GM21367 (cell line): ENCODE measurements at regions not wholly inside any gene's neighbourhood (a gene's known extent, or its start where the extent isn't known, plus 50 kb on each side); places are given as distances from the start of the nearest gene placed in this dataset.
"Not testable (repeated sequence)": the region's sequence is repeated elsewhere in the genome, so short reads cannot be mapped to it uniquely, and the experiment has no call there.

Experiments
- ATAC-seq: cut with Tn5 transposase; IDR thresholded peaks from one replicate; pipeline ENCODE4 v1.9.1; 2021; ENCODE audit not compliant: unreplicated experiment

GRCh38 chr15:35693286-35693685 is 147.3 kb upstream of the DPH6 start:
- no peak for ATAC-seq

DNA sequence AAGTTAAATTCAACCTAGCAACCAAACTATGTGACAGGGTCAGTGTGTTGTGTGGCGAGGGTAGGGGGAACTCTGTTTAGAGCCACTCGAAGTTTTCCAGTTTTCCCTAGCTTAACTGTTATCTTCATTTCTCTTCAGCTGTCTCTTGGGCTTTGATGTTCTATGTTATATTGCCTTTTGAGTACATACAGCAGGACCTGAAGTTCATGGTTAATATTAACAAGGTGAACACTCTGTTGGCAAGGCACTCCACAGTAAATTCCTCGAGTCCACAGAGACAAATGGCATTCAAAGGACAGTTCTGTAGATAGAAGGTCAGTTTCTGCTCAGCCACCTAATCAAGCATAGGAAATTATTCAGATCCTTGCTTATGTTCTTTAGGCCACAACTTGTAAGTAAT is 147.9 kb upstream of the DPH6 start:
- no peak for ATAC-seq

GRCh38 chr15:35695003-35695402 is 149.0 kb upstream of the DPH6 start:
- ATAC-seq = no peak

GRCh38 chr15:35696767-35697231 is 150.8 kb upstream of the DPH6 start:
- ATAC-seq = no peak

GRCh38 chr15:35697549-35698299 is 151.8 kb upstream of the DPH6 start:
- no peak for ATAC-seq

DNA sequence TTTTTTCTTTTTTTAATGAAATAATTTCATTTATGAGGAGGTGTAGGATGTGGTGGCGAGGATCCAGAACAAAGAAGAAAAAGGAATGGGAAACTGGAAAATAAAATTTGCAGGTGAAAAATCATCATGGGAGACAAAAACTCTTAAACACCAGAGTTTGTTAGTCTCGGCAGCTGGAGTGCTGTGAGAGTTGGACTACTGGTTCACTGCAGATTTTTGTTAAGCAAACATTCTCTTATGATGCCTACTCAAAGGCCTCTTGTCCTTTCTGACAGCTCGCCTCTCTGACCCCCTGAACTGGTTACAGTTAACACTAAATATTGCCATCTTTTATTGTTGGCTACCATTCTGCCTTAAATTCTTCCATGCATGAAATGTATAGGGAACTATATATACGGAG is 152.4 kb upstream of the DPH6 start:
- no peak for ATAC-seq

DNA sequence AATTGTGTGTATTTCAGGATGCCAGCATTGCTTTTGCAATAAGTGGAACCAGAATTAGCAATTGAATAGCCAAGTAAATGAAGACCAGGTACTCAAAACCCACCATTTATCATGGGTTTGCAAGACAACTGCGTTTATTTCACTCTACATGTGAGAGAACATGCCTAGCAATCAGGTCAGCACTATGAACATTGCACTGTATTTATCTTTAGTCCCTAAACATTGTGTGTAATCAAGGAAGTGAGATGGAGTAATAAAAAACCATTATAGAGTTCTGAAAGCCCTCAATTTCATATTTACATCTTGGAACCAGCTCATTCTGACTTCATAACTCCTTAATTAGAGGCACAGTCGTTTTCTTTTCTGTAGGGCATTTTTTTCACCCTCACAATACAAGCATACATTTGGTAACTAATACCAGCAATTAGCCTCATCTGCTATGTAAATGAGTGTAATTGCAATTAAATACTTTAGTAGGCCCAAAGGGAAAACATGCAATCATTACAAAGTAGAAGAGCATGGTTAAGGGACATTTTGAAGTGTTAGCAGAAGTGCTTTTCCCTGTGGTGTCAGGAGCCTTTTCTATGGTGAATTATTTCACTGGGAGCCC is 153.1 kb upstream of the DPH6 start:
- ATAC-seq = no peak

DNA sequence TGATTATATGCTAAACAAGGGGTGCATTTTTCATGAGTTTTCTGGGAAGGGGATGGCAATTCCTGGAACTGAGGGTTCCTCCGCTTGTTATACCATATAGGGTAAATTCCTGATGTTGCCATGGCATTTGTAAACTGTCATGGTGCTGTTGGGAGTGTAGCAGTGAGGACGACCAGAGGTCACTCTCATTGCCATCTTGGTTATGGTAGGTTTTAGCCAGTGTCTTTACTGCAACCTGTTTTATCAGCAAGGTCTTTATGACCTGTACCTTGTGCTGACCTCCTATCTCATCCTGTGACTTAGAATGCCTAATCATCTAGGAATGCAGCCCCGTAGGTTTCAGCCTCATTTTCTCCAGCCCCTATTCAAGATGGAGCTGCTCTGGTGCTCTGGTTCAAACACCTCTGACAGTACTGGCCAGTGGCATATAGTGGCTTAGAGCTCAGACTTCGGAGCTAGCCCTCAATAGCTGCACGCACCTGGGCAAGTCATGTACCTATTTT is 154.2 kb upstream of the DPH6 start:
- not testable (repeated sequence) for ATAC-seq

GRCh38 chr15:35701402-35702046 is 155.6 kb upstream of the DPH6 start:
- no peak for ATAC-seq

- ATAC-seq = no peak
These were observed 157.1 kb upstream of the DPH6 start for GRCh38 chr15:35702946-35703495.

GRCh38 chr15:35705030-35705883 is 159.3 kb upstream of the DPH6 start:
- no peak for ATAC-seq

GRCh38 chr15:35705884-35706585 is 160.1 kb upstream of the DPH6 start:
- ATAC-seq = no peak

DNA sequence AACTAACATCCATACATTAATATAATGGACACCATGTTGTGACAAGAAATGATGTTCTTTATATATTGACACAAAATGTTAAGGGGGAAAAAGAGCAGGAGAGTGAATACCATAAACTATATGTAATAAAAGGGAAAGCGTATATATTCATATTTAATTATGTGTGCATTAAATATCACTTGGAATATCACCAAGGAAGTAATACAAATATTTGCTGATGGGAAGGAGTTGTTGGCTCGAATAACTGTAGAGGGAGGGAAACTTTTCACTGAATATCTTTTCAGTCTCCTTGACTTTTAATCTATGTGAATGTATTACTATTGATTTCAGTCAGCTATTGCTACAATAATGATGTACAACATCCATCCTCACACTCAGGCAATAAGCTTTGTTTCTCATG is 167.0 kb upstream of the DPH6 start:
- no peak for ATAC-seq

GRCh38 chr15:35713733-35714132 is 167.8 kb upstream of the DPH6 start:
- no peak for ATAC-seq

- no peak for ATAC-seq
These were observed 171.8 kb upstream of the DPH6 start for GRCh38 chr15:35717721-35718120.

DNA sequence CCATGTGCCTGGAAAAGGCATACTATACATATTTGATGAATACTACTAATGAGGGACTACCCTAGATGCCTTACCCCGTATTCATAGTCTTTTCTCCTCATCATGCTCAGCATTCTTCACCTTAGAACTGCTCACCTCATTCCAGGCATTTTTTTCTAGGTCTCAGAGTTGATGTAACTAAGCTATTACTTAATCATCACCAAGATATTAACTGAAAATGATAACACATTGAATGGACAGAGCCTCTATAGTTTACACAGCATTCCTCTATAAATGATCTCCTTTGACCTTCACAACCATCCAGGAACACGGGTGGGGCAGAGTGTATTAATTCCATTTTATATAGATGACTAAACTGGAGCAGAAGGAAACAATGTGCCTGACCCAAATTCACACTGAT is 174.1 kb upstream of the DPH6 start:
- ATAC-seq = no peak

DNA sequence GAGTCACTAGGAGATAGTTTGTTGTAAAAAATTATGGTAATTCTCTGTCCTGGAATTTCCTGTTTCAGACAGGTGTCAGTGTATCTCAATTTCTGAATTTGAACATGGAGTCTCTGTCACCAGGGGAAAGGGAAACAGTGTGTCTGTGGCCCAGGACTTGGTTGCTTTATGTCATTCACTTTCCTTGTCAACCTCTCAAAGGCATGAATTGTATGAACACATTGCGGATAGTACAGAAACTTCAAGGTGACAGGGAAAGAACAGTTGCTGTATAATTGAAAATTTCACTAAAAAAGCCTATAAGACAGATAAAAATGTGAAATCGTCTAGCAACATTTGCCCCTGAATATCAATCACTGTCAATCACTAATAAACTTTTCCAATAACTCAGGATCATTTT is 175.0 kb upstream of the DPH6 start:
- ATAC-seq = no peak

DNA sequence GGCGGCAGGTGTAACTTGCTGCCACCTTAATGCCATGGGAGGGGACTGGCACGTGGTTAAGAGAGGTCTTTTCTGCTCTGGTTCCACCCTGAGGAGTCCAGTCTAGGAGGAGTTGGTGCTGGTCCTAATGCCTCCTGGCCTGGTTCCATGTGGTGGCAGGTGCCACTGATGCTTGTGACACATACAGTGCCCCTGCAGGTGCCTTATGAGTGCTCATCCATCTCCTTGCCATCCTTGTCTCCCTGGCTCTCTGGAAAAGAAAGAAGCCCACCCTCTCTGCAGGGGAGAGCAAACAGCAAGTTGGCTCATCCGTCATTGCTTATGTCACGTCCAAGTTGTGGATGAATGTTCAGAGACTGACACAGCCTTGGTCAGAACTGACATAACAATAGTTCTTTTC is 175.8 kb upstream of the DPH6 start:
- ATAC-seq = no peak

DNA sequence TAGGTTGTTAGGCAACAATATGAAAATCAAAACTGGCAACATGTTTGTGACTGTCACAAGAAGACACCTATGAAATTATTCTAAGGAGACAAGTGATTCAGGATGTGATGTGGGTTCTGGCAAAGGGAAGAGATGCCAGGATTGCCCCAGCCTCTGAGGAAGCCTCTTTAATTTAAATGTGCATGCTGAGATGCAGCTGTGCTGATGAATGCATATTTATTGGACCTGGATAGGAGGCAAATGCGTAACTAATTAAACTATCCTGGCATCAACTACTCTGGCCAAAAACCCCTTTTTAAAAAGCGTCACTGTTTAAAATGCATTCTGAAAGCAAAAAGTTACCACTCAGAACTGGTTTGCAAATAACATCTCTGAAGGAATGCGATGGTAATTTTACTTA is 176.5 kb upstream of the DPH6 start:
- ATAC-seq = no peak

DNA sequence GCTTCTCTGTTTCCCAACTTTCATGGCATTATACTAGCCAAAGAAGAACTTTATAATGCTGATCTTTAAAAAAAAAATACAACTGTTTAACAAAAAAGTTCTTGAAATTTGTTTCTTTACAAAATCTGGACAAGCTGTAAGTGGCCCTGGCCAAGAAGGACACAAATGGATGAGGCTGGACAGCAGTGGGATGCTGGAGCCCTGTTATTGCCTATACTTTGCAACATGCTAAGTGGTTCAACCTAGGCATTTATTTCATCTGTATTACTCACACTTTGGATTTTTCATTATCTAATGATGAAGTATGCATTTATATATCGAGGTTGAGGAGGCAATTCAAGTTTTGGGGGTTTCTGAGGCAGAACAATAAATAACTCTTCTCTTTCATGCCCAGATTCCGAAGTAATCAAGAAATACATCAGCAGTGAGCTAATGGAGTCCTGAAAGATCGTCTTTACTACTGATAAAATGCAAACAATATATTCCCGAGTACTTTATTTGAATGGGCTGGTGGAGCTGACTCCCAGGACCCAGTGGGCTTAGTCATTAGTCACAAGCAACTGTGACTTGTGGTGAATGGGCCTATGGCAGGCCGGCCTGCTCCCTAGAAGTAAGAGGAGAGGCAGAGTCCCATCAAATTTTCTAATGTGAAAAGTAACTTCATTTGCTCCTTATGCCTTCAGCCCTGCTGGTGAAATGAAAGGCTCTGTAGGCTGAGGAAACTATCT is 177.3 kb upstream of the DPH6 start:
- no peak for ATAC-seq
